GM04504 (cell line): ENCODE measurements at regions not wholly inside any gene's neighbourhood (a gene's known extent, or its start where the extent isn't known, plus 50 kb on each side); places are given as distances from the start of the nearest gene placed in this dataset.
"Not testable (repeated sequence)": the region's sequence is repeated elsewhere in the genome, so short reads cannot be mapped to it uniquely, and the experiment has no call there.

Experiments used
- DNase-seq: peaks from one replicate; pipeline ENCODE4 v3.0.0-alpha.2; 2012; ENCODE audit warnings: low read depth

GRCh38 chr5:116951219-116951618, 376.6 kb upstream of the SEMA6A start:
- no peak for DNase-seq

GRCh38 chr5:116947691-116948528, 373.3 kb upstream of the SEMA6A start:
- DNase-seq = no peak

GRCh38 chr5:116945613-116946382, 371.2 kb upstream of the SEMA6A start:
- DNase-seq = not testable (repeated sequence)

GRCh38 chr5:116944183-116944582, 369.6 kb upstream of the SEMA6A start:
- peak; percentile 1 for DNase-seq

GRCh38 chr5:116942622-116943021, 368.0 kb upstream of the SEMA6A start:
- peak; percentile 5 for DNase-seq

GRCh38 chr5:116939641-116940040, 365.0 kb upstream of the SEMA6A start:
- DNase-seq = no peak

GRCh38 chr5:116938488-116938887, 363.9 kb upstream of the SEMA6A start:
- DNase-seq = no peak

GRCh38 chr5:116935561-116936162, 361.0 kb upstream of the SEMA6A start:
- DNase-seq = no peak

GRCh38 chr5:116930616-116931015, 356.0 kb upstream of the SEMA6A start:
- no peak for DNase-seq

GRCh38 chr5:116923344-116923743, 348.7 kb upstream of the SEMA6A start:
- DNase-seq = no peak

GRCh38 chr5:116922532-116922931, 347.9 kb upstream of the SEMA6A start:
- DNase-seq = no peak

- no peak for DNase-seq
Observed at GRCh38 chr5:116914869-116915504, 340.4 kb upstream of the SEMA6A start.

- DNase-seq = no peak
Observed at GRCh38 chr5:116912221-116912620, 337.6 kb upstream of the SEMA6A start.

- DNase-seq = no peak
Observed at GRCh38 chr5:116911074-116911473, 336.5 kb upstream of the SEMA6A start.

GRCh38 chr5:116908537-116908936, 333.9 kb upstream of the SEMA6A start:
- DNase-seq = no peak

GRCh38 chr5:116905885-116906284, 331.3 kb upstream of the SEMA6A start:
- DNase-seq = no peak

GRCh38 chr5:116900793-116901192, 326.2 kb upstream of the SEMA6A start:
- DNase-seq = no peak

GRCh38 chr5:116898917-116899316, 324.3 kb upstream of the SEMA6A start:
- no peak for DNase-seq

GRCh38 chr5:116897291-116897690, 322.7 kb upstream of the SEMA6A start:
- no peak for DNase-seq

GRCh38 chr5:116896001-116896400, 321.4 kb upstream of the SEMA6A start:
- DNase-seq = no peak

GRCh38 chr5:116892993-116893392, 318.4 kb upstream of the SEMA6A start:
- no peak for DNase-seq

GRCh38 chr5:116887104-116887503, 312.5 kb upstream of the SEMA6A start:
- no peak for DNase-seq
